H1 (cell line): ENCODE measurements at regions not wholly inside any gene's neighbourhood (a gene's known extent, or its start where the extent isn't known, plus 50 kb on each side); places are given as distances from the start of the nearest gene placed in this dataset.

Experiments used
- CTCF ChIA-PET: fragments of 300-600 bp; sonication (Branson Sonifier 250); formaldehyde crosslinking; loops from one replicate; lab custom pipeline; 2021; ENCODE audit not compliant: partially characterized antibody; lab: Charles Lee
- POLR2A ChIA-PET: fragments of 300-600 bp; sonication (Branson Sonifier 250); formaldehyde crosslinking; loops from one replicate; lab custom pipeline; 2021; ENCODE audit warnings: inconsistent platforms; ENCODE audit not compliant: partially characterized antibody; lab: Charles Lee
- DNase-seq, 2 experiments: peaks; one replicate each; pipeline versions ENCODE4 v3.0.0 to v3.0.0-alpha.2; 2010 to 2022; ENCODE audit warnings: low spot score in 2 of 2, low read depth in 1 of 2, mixed read lengths in 1 of 2
- FAIRE-seq: peaks from 2 replicates; lab custom pipeline; 2011; peaks lifted over from hg19 to GRCh38; lab: Jason Lieb, UNC
- H2AFZ ChIP-seq: 2 replicates; pipeline ENCODE4 v1.8.1; 2012; ENCODE audit warnings: low read length, inconsistent platforms
- H2AK5ac ChIP-seq: 2 replicates; pipeline ENCODE4 v1.6.1; 2013; ENCODE audit warnings: low read depth, low read length
- H2BK120ac ChIP-seq: replicated peaks from 2 replicates; pipeline ENCODE3; 2013; ENCODE audit warnings: low read depth, low read length, inconsistent platforms
- H2BK12ac ChIP-seq: 2 replicates; pipeline ENCODE4 v1.6.1; 2013; ENCODE audit warnings: low read depth, low read length
- H2BK15ac ChIP-seq: 2 replicates; pipeline ENCODE4 v1.6.1; 2013; ENCODE audit warnings: low read length
- H2BK20ac ChIP-seq: 2 replicates; pipeline ENCODE4 v1.6.1; 2013; ENCODE audit warnings: low read length
- H2BK5ac ChIP-seq: 2 replicates; pipeline ENCODE4 v1.6.1; 2013; ENCODE audit warnings: low read depth, low read length
- H3K14ac ChIP-seq: 2 replicates; pipeline ENCODE4 v1.6.1; 2013; ENCODE audit warnings: inconsistent platforms; ENCODE audit not compliant: insufficient read length
- H3K18ac ChIP-seq: 2 replicates; pipeline ENCODE4 v1.6.1; 2013; ENCODE audit warnings: low read length; ENCODE audit errors: extremely low read depth
- H3K23ac ChIP-seq: 2 replicates; pipeline ENCODE4 v1.6.1; 2013; ENCODE audit warnings: inconsistent platforms; ENCODE audit not compliant: insufficient read length
- H3K23me2 ChIP-seq: 2 replicates; pipeline ENCODE4 v1.6.1; 2013; ENCODE audit warnings: low read depth, low read length
- H3K27ac ChIP-seq: 2 replicates; pipeline ENCODE4 v1.6.1; 2011; ENCODE audit warnings: low read depth, low read length, inconsistent platforms
- H3K27me3 ChIP-seq, 4 experiments: replicated peaks in 1 of 4; 1 replicate in 1 of 4; 2 replicates in 3 of 4; pipeline versions ENCODE4 v1.6.1 to v1.8.1; 2011 to 2013; ENCODE audit warnings: low read length in 3 of 4, mild to moderate bottlenecking in 3 of 4, inconsistent platforms in 2 of 4, mixed read lengths in 2 of 4, moderate library complexity in 1 of 4; ENCODE audit not compliant: control insufficient read depth in 3 of 4, insufficient read depth in 3 of 4; ENCODE audit errors: extremely low read depth in 1 of 4
- H3K36me3 ChIP-seq, 4 experiments: 2 replicates each; pipeline versions ENCODE4 v1.6.1 to v1.8.1; 2011 to 2013; ENCODE audit warnings: mild to moderate bottlenecking in 4 of 4, low read length in 3 of 4, moderate library complexity in 2 of 4, control low read depth in 1 of 4, inconsistent platforms in 1 of 4; ENCODE audit not compliant: insufficient read depth in 4 of 4, control insufficient read depth in 2 of 4
- H3K4ac ChIP-seq: replicated peaks from 2 replicates; pipeline ENCODE3; 2013; ENCODE audit warnings: low read length, low read depth, mixed read lengths, inconsistent platforms; ENCODE audit not compliant: insufficient read length
- H3K4me1 ChIP-seq, 4 experiments: replicated peaks in 1 of 4; 1 replicate in 1 of 4; 2 replicates in 3 of 4; pipeline versions ENCODE4 v1.6.1 to v1.8.1; 2011 to 2013; ENCODE audit warnings: low read length in 3 of 4, inconsistent platforms in 2 of 4, mixed read lengths in 1 of 4; ENCODE audit not compliant: insufficient read depth in 4 of 4, control insufficient read depth in 3 of 4
- H3K4me2 ChIP-seq, 2 experiments: 2 replicates each; pipeline versions ENCODE4 v1.6.1 to v1.8.1; 2011 to 2013; ENCODE audit warnings: low read depth in 2 of 2, low read length in 2 of 2, control low read depth in 1 of 2, inconsistent platforms in 1 of 2, mild to moderate bottlenecking in 1 of 2; ENCODE audit not compliant: insufficient read depth in 1 of 2
- H3K4me3 ChIP-seq, 4 experiments: fragments of 200-600, 300-600 bp in 1 of 4; sonication (generic), shearing (Covaris generic), sonication (Bioruptor Twin) in 1 of 4; 2 replicates each; pipeline versions ENCODE4 v1.5.1 to v1.8.1; 2011 to 2016; ENCODE audit warnings: low read length in 4 of 4, low read depth in 3 of 4, control low read depth in 2 of 4, inconsistent platforms in 2 of 4, mild to moderate bottlenecking in 2 of 4, mixed read lengths in 1 of 4, moderate library complexity in 1 of 4; ENCODE audit not compliant: insufficient read depth in 2 of 4; ENCODE audit errors: extremely low read depth in 1 of 4
- H3K56ac ChIP-seq: replicated peaks from 2 replicates; pipeline ENCODE3; 2013; ENCODE audit warnings: low read depth, mild to moderate bottlenecking, mixed read lengths, low read length, inconsistent platforms; ENCODE audit not compliant: insufficient read length
- H3K79me1 ChIP-seq: 2 replicates; pipeline ENCODE4 v1.6.1; 2013; ENCODE audit warnings: low read depth, low read length, control low read depth
- H3K79me2 ChIP-seq, 2 experiments: 2 replicates each; pipeline versions ENCODE4 v1.6.1 to v1.8.1; 2012 to 2013; ENCODE audit warnings: low read length in 2 of 2, mild to moderate bottlenecking in 2 of 2, inconsistent platforms in 1 of 2; ENCODE audit not compliant: insufficient read depth in 2 of 2, control insufficient read depth in 1 of 2
- H3K9ac ChIP-seq, 4 experiments: replicated peaks in 1 of 4; 1 replicate in 1 of 4; 2 replicates in 3 of 4; pipeline versions ENCODE4 v1.6.1 to v1.8.1; 2011 to 2013; ENCODE audit warnings: low read depth in 3 of 4, low read length in 3 of 4, control low read depth in 2 of 4, mild to moderate bottlenecking in 2 of 4, moderate library complexity in 2 of 4, inconsistent platforms in 1 of 4; ENCODE audit errors: extremely low read depth in 1 of 4
- H3K9me3 ChIP-seq, 2 experiments: 2 replicates each; pipeline versions ENCODE4 v1.6.1 to v1.8.1; 2012 to 2013; ENCODE audit warnings: mild to moderate bottlenecking in 2 of 2, moderate library complexity in 2 of 2, control low read depth in 1 of 2, inconsistent platforms in 1 of 2, low read depth in 1 of 2, low read length in 1 of 2, mixed read lengths in 1 of 2; ENCODE audit not compliant: insufficient read depth in 2 of 2
- H4K20me1 ChIP-seq, 2 experiments: replicated peaks in 1 of 2; 2 replicates each; pipeline versions ENCODE3 to v1.8.1; 2011 to 2013; ENCODE audit warnings: inconsistent platforms in 2 of 2, low read length in 2 of 2, mild to moderate bottlenecking in 1 of 2; ENCODE audit not compliant: insufficient read depth in 2 of 2, control insufficient read depth in 1 of 2
- H4K5ac ChIP-seq: 2 replicates; pipeline ENCODE4 v1.6.1; 2013; ENCODE audit warnings: low read length, low read depth, mixed read lengths, inconsistent platforms; ENCODE audit not compliant: insufficient read length
- H4K8ac ChIP-seq: 2 replicates; pipeline ENCODE4 v1.8.0; 2013; ENCODE audit warnings: mild to moderate bottlenecking, moderate library complexity, low read length, inconsistent platforms; ENCODE audit not compliant: insufficient read depth; ENCODE audit errors: extremely low read depth
- H4K91ac ChIP-seq: replicated peaks from 2 replicates; pipeline ENCODE3; 2013; ENCODE audit warnings: low read length, mixed read lengths, inconsistent platforms; ENCODE audit not compliant: insufficient read length
- POLR2AphosphoS5 ChIP-seq: IDR thresholded peaks from 2 replicates; pipeline ENCODE4 v1.6.1; 2011; ENCODE audit warnings: low read depth, low read length
- RFX5 ChIP-seq: IDR thresholded peaks from 2 replicates; pipeline ENCODE4 v1.6.1; 2011; ENCODE audit warnings: low read depth, low read length, improper control_type of control experiment, borderline replicate concordance
- SAP30 ChIP-seq: fragments of 300-600 bp; sonication (generic); IDR thresholded peaks from 2 replicates; pipeline ENCODE4 v1.7.1; 2012; ENCODE audit warnings: low read length, moderate library complexity, mild to moderate bottlenecking, inconsistent platforms; ENCODE audit not compliant: insufficient read depth, insufficient replicate concordance
- WGBS, 2 experiments: shearing (Covaris generic) in 1 of 2; methylation state at CpG; one replicate each; pipeline versions ENCODE4 v1.1.6 to v1.1.7; 2013 to 2015; ENCODE audit warnings: low lambda C conversion rate in 2 of 2, mixed read lengths in 2 of 2, inconsistent platforms in 1 of 2, low coverage in 1 of 2, missing lambda C conversion rate in 1 of 2; ENCODE audit not compliant: insufficient replicate concordance in 2 of 2, insufficient coverage in 1 of 2, insufficient read length in 1 of 2; ENCODE audit errors: extremely low coverage in 1 of 2, missing lambda C conversion rate in 1 of 2; 5-methylcytosine and 5-hydroxymethylcytosine counted together
- TF ChIP-seq, protein P1 (sequence below): IDR thresholded peaks from 2 replicates; pipeline ENCODE4 v1.6.1; 2011; ENCODE audit warnings: low read depth, mild to moderate bottlenecking, low read length; ENCODE audit not compliant: insufficient read depth
- TF ChIP-seq, protein P2 (sequence below): IDR thresholded peaks from 2 replicates; pipeline ENCODE4 v1.6.1; 2012; ENCODE audit warnings: inconsistent platforms

DNA sequence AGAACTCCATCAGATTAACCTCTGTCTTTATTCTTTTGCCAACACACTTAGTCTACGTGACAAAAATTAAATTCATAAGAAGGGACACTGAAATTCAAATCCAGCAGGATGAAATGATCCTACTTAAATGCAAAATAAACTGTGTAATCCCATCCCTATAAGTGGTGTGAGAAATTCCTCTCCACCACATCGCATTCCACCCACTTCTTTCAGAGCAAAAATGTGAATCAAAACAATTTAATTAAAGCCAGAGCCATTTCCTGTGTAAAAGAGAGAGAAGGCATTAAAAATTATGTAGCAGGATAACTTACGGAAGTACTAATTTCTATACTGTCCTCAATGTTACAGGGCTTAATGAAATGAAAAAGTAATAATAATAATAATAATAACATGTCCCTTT, 844.3 kb downstream of the GALC start:
- H2BK20ac ChIP-seq, result no peak overlapping the region
- no peak overlapping the region for H3K14ac ChIP-seq
- H3K18ac ChIP-seq, result no peak overlapping the region
- H4K20me1 ChIP-seq, result peaks cover 0 to 1% of the 10 kb centered on the region in 2 experiments
- FAIRE-seq, result no peak
- POLR2A ChIA-PET, result no interaction called here
- H3K36me3 ChIP-seq, result no peaks in the 10 kb centered on the region
- no peak overlapping the region for H3K9ac ChIP-seq
- H4K5ac ChIP-seq, result no peak overlapping the region
- H3K79me2 ChIP-seq, result no peaks in the 10 kb centered on the region
- H3K79me1 ChIP-seq, result no peaks in the 10 kb centered on the region
- WGBS, 2 experiments, result 69% methylated on average over 3 of the region's 3 CpGs; no CpG with 5 or more reads in 1 of the 2 experiments
- CTCF ChIA-PET, result no interaction called here
- no peak for DNase-seq
- H2AK5ac ChIP-seq, result no peak overlapping the region
- H2BK5ac ChIP-seq, result no peak overlapping the region
- no peaks in the 10 kb centered on the region; the same call in 1 of the 2 replicates for H3K23me2 ChIP-seq
- H2AFZ ChIP-seq, result no peak overlapping the region
- no peak overlapping the region for H3K4me3 ChIP-seq
- H2BK15ac ChIP-seq, result no peak overlapping the region
- no peak overlapping the region for H3K27ac ChIP-seq
- peaks cover 5 to 16% (median 8%) of the 10 kb centered on the region in 4 experiments; a peak in 6 of 7 replicates for H3K4me1 ChIP-seq
- no peak overlapping the region for H4K91ac ChIP-seq
- no peak overlapping the region for H3K4ac ChIP-seq
- no peak for TF ChIP-seq RFX5
- TF ChIP-seq, protein P1, sequence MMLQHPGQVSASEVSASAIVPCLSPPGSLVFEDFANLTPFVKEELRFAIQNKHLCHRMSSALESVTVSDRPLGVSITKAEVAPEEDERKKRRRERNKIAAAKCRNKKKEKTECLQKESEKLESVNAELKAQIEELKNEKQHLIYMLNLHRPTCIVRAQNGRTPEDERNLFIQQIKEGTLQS, result no peak
- no peak for TF ChIP-seq SAP30
- TF ChIP-seq, protein P2, sequence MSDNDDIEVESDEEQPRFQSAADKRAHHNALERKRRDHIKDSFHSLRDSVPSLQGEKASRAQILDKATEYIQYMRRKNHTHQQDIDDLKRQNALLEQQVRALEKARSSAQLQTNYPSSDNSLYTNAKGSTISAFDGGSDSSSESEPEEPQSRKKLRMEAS, result no peak
- TF ChIP-seq POLR2AphosphoS5, result no peak
- H3K27me3 ChIP-seq, result peaks cover 13 to 63% (median 43%) of the 10 kb centered on the region in 4 experiments
- no peak overlapping the region for H4K8ac ChIP-seq
- no peak overlapping the region for H3K4me2 ChIP-seq
- H3K23ac ChIP-seq, result no peak overlapping the region
- H2BK12ac ChIP-seq, result no peak overlapping the region
- H3K9me3 ChIP-seq, result no peaks in the 10 kb centered on the region
- no peak overlapping the region for H3K56ac ChIP-seq
- no peak overlapping the region for H2BK120ac ChIP-seq
